Non-pigmented ciliary epithelial cell (primary cell): ENCODE measurements at regions not wholly inside any gene's neighbourhood (a gene's known extent, or its start where the extent isn't known, plus 50 kb on each side); places are given as distances from the start of the nearest gene placed in this dataset.

Source experiments
- DNase-seq: peaks from one replicate; pipeline ENCODE4 v3.0.0-alpha.2; 2010; ENCODE audit warnings: low read depth

- no peak for DNase-seq
These were observed 492.1 kb upstream of the PPP2R3A start for GRCh38 chr3:135473449-135473848.

GRCh38 chr3:135487261-135487660 lies 478.3 kb upstream of the PPP2R3A start:
- no peak for DNase-seq

GRCh38 chr3:135490219-135490915 lies 475.2 kb upstream of the PPP2R3A start:
- no peak for DNase-seq

- no peak for DNase-seq
These were observed 473.9 kb upstream of the PPP2R3A start for GRCh38 chr3:135491491-135492205.

- DNase-seq = no peak
These were observed 469.6 kb upstream of the PPP2R3A start for GRCh38 chr3:135495891-135496290.

GRCh38 chr3:135497979-135498378 lies 467.5 kb upstream of the PPP2R3A start:
- DNase-seq = no peak

GRCh38 chr3:135499426-135499825 lies 466.1 kb upstream of the PPP2R3A start:
- DNase-seq = no peak

GRCh38 chr3:135500034-135500433 lies 465.5 kb upstream of the PPP2R3A start:
- no peak for DNase-seq

GRCh38 chr3:135503065-135503759 lies 462.3 kb upstream of the PPP2R3A start:
- DNase-seq = no peak

- DNase-seq = no peak
These were observed 461.5 kb upstream of the PPP2R3A start for GRCh38 chr3:135503760-135504686.

- DNase-seq = no peak
These were observed 452.1 kb upstream of the PPP2R3A start for GRCh38 chr3:135513106-135514059.

GRCh38 chr3:135514060-135514448 lies 451.5 kb upstream of the PPP2R3A start:
- DNase-seq = no peak

GRCh38 chr3:135516143-135516542 lies 449.4 kb upstream of the PPP2R3A start:
- no peak for DNase-seq

GRCh38 chr3:135528413-135529015 lies 437.0 kb upstream of the PPP2R3A start:
- DNase-seq = no peak

GRCh38 chr3:135532021-135532420 lies 433.5 kb upstream of the PPP2R3A start:
- no peak for DNase-seq

GRCh38 chr3:135538123-135538522 lies 427.4 kb upstream of the PPP2R3A start:
- DNase-seq = no peak

GRCh38 chr3:135539351-135539750 lies 426.2 kb upstream of the PPP2R3A start:
- DNase-seq = no peak

- DNase-seq = no peak
These were observed 425.7 kb upstream of the PPP2R3A start for GRCh38 chr3:135539854-135540253.

- no peak for DNase-seq
These were observed 415.5 kb upstream of the PPP2R3A start for GRCh38 chr3:135549928-135550494.

GRCh38 chr3:135556174-135556573 lies 409.4 kb upstream of the PPP2R3A start:
- no peak for DNase-seq
